ENCODE measurements at regions not wholly inside any gene's neighbourhood (a gene's known extent, or its start where the extent isn't known, plus 50 kb on each side); places are given as distances from the start of the nearest gene placed in this dataset.

- no peak for DNase-seq (ENCODE audit: low spot score)
Measured at GRCh38 chr6:138607478-138608433, 108.5 kb upstream of the NHSL1 start.

- DNase-seq (ENCODE audit: low spot score): no peak
Measured at GRCh38 chr6:138608896-138609295, 109.6 kb upstream of the NHSL1 start.

- no peak for DNase-seq (ENCODE audit: low spot score)
Measured at GRCh38 chr6:138609801-138610430, 110.6 kb upstream of the NHSL1 start.

- DNase-seq (ENCODE audit: low spot score): no peak
Measured at GRCh38 chr6:138610816-138611215, 111.5 kb upstream of the NHSL1 start.

- DNase-seq (ENCODE audit: low spot score): no peak
Measured at GRCh38 chr6:138614151-138614550, 114.9 kb upstream of the NHSL1 start.

- no peak for DNase-seq (ENCODE audit: low spot score)
Measured at GRCh38 chr6:138618168-138618567, 118.9 kb upstream of the NHSL1 start.

- no peak for DNase-seq (ENCODE audit: low spot score)
Measured at GRCh38 chr6:138620630-138621029, 121.3 kb upstream of the NHSL1 start.

- no peak for DNase-seq (ENCODE audit: low spot score)
Measured at GRCh38 chr6:138622967-138623366, 123.7 kb upstream of the NHSL1 start.

- DNase-seq (ENCODE audit: low spot score): no peak
Measured at GRCh38 chr6:138631566-138631965, 132.3 kb upstream of the NHSL1 start.

GRCh38 chr6:138637822-138638221 is 135.7 kb upstream of the CCDC28A start:
- DNase-seq (ENCODE audit: low spot score): no peak

GRCh38 chr6:138638604-138639003 is 135.0 kb upstream of the CCDC28A start:
- no peak for DNase-seq (ENCODE audit: low spot score)

GRCh38 chr6:138640028-138640427 is 133.5 kb upstream of the CCDC28A start:
- DNase-seq (ENCODE audit: low spot score): no peak

GRCh38 chr6:138643210-138643609 is 130.4 kb upstream of the CCDC28A start:
- no peak for DNase-seq (ENCODE audit: low spot score)

- no peak for DNase-seq (ENCODE audit: low spot score)
Measured at GRCh38 chr6:138645976-138646640, 127.5 kb upstream of the CCDC28A start.

- DNase-seq (ENCODE audit: low spot score): peak; percentile 43
Measured at GRCh38 chr6:138647006-138647405, 126.6 kb upstream of the CCDC28A start.

GRCh38 chr6:138648127-138648526 is 125.4 kb upstream of the CCDC28A start:
- DNase-seq (ENCODE audit: low spot score): no peak

- no peak for DNase-seq (ENCODE audit: low spot score)
Measured at GRCh38 chr6:138651491-138651890, 122.1 kb upstream of the CCDC28A start.

GRCh38 chr6:138652824-138653223 is 120.7 kb upstream of the CCDC28A start:
- no peak for DNase-seq (ENCODE audit: low spot score)

- no peak for DNase-seq (ENCODE audit: low spot score)
Measured at GRCh38 chr6:138653435-138653834, 120.1 kb upstream of the CCDC28A start.

- peak; percentile 44 for DNase-seq (ENCODE audit: low spot score)
Measured at GRCh38 chr6:138654715-138655634, 118.6 kb upstream of the CCDC28A start.

GRCh38 chr6:138655828-138656227 is 117.7 kb upstream of the CCDC28A start:
- DNase-seq (ENCODE audit: low spot score): no peak

Measured in AG20443 (cell line).